IPS-18a (cell line): ENCODE measurements at regions not wholly inside any gene's neighbourhood (a gene's known extent, or its start where the extent isn't known, plus 50 kb on each side); places are given as distances from the start of the nearest gene placed in this dataset.

ENCODE experiments used
- H3K27ac ChIP-seq: one replicate; pipeline ENCODE4 v1.5.1; 2013; ENCODE audit warnings: low read length
- H3K27me3 ChIP-seq: one replicate; pipeline ENCODE4 v1.6.1; 2013; ENCODE audit warnings: mild to moderate bottlenecking, low read length; ENCODE audit not compliant: control insufficient read depth, insufficient read depth
- H3K36me3 ChIP-seq: one replicate; pipeline ENCODE4 v1.6.1; 2013; ENCODE audit warnings: low read depth, low read length; ENCODE audit not compliant: control insufficient read depth
- H3K4me1 ChIP-seq: one replicate; pipeline ENCODE4 v1.6.1; 2013; ENCODE audit warnings: low read depth, low read length; ENCODE audit not compliant: control insufficient read depth
- H3K4me3 ChIP-seq: one replicate; pipeline ENCODE4 v1.5.1; 2013; ENCODE audit warnings: low read length
- H3K9ac ChIP-seq: one replicate; pipeline ENCODE4 v1.6.1; 2013; ENCODE audit warnings: mild to moderate bottlenecking, low read length, moderate library complexity
- H3K9me3 ChIP-seq: one replicate; pipeline ENCODE4 v1.6.1; 2013; ENCODE audit warnings: low read depth, low read length; ENCODE audit not compliant: control insufficient read depth

GRCh38 chr3:106206146-106206545, 337.3 kb upstream of the CBLB start:
- H3K4me3 ChIP-seq = no peak overlapping the region
- H3K36me3 ChIP-seq = no peaks in the 10 kb centered on the region
- H3K27ac ChIP-seq = no peak overlapping the region
- no peak overlapping the region for H3K9ac ChIP-seq
- no peaks in the 10 kb centered on the region for H3K9me3 ChIP-seq
- H3K27me3 ChIP-seq = no peaks in the 10 kb centered on the region
- H3K4me1 ChIP-seq = peaks cover 5% of the 10 kb centered on the region

GRCh38 chr3:106206613-106207012, 337.8 kb upstream of the CBLB start:
- Histone ChIP-seq H3K9ac (no peak overlapping the region), H3K9me3 (no peaks in the 10 kb centered on the region), H3K27me3 (no peaks in the 10 kb centered on the region), H3K4me3 (no peak overlapping the region), H3K36me3 (no peaks in the 10 kb centered on the region), H3K27ac (no peak overlapping the region), H3K4me1 (peaks cover 5% of the 10 kb centered on the region)

- Histone ChIP-seq H3K36me3 (no peaks in the 10 kb centered on the region), H3K27me3 (no peaks in the 10 kb centered on the region), H3K4me3 (no peak overlapping the region)
Observed at GRCh38 chr3:106208251-106208650, 339.4 kb upstream of the CBLB start.

GRCh38 chr3:106208967-106209366, 340.2 kb upstream of the CBLB start:
- Histone ChIP-seq H3K9me3 (no peaks in the 10 kb centered on the region), H3K9ac (no peak overlapping the region), H3K27ac (no peak overlapping the region), H3K27me3 (no peaks in the 10 kb centered on the region), H3K4me3 (no peak overlapping the region), H3K4me1 (peaks cover 5% of the 10 kb centered on the region), H3K36me3 (no peaks in the 10 kb centered on the region)

More at GRCh38 chr3:106208251-106208650, 339.4 kb upstream of the CBLB start:
- Histone ChIP-seq H3K4me1 (peaks cover 5% of the 10 kb centered on the region), H3K27ac (no peak overlapping the region), H3K9me3 (no peaks in the 10 kb centered on the region), H3K9ac (no peak overlapping the region)

- Histone ChIP-seq H3K36me3 (no peaks in the 10 kb centered on the region), H3K4me3 (no peak overlapping the region), H3K9ac (no peak overlapping the region), H3K4me1 (peaks cover 5% of the 10 kb centered on the region), H3K9me3 (no peaks in the 10 kb centered on the region), H3K27me3 (no peaks in the 10 kb centered on the region), H3K27ac (no peak overlapping the region)
Observed at GRCh38 chr3:106209482-106209881, 340.7 kb upstream of the CBLB start.

GRCh38 chr3:106210923-106211322, 342.1 kb upstream of the CBLB start:
- Histone ChIP-seq H3K27ac (no peak overlapping the region), H3K36me3 (no peaks in the 10 kb centered on the region), H3K9me3 (no peaks in the 10 kb centered on the region), H3K4me1 (peaks cover 3% of the 10 kb centered on the region), H3K4me3 (no peak overlapping the region), H3K27me3 (no peaks in the 10 kb centered on the region), H3K9ac (no peak overlapping the region)

GRCh38 chr3:106212665-106213222, 343.9 kb upstream of the CBLB start:
- Histone ChIP-seq H3K36me3 (no peaks in the 10 kb centered on the region), H3K9ac (no peak overlapping the region), H3K27me3 (no peaks in the 10 kb centered on the region), H3K27ac (no peak overlapping the region), H3K4me1 (no peaks in the 10 kb centered on the region), H3K9me3 (no peaks in the 10 kb centered on the region), H3K4me3 (no peak overlapping the region)

- no peak overlapping the region for H3K4me3 ChIP-seq
- no peaks in the 10 kb centered on the region for H3K9me3 ChIP-seq
- no peaks in the 10 kb centered on the region for H3K36me3 ChIP-seq
- no peak overlapping the region for H3K9ac ChIP-seq
- H3K27ac ChIP-seq = no peak overlapping the region
- H3K27me3 ChIP-seq = no peaks in the 10 kb centered on the region
- no peaks in the 10 kb centered on the region for H3K4me1 ChIP-seq
Observed at GRCh38 chr3:106213954-106214353, 345.1 kb upstream of the CBLB start.

GRCh38 chr3:106214641-106215040, 345.8 kb upstream of the CBLB start:
- no peak overlapping the region for H3K4me3 ChIP-seq
- H3K9ac ChIP-seq = no peak overlapping the region
- H3K36me3 ChIP-seq = no peaks in the 10 kb centered on the region
- H3K27me3 ChIP-seq = no peaks in the 10 kb centered on the region
- H3K27ac ChIP-seq = no peak overlapping the region
- H3K4me1 ChIP-seq = no peaks in the 10 kb centered on the region
- H3K9me3 ChIP-seq = no peaks in the 10 kb centered on the region

- H3K36me3 ChIP-seq = no peaks in the 10 kb centered on the region
- H3K9ac ChIP-seq = no peak overlapping the region
- H3K4me3 ChIP-seq = no peak overlapping the region
- H3K4me1 ChIP-seq = no peaks in the 10 kb centered on the region
- H3K9me3 ChIP-seq = no peaks in the 10 kb centered on the region
- no peaks in the 10 kb centered on the region for H3K27me3 ChIP-seq
- H3K27ac ChIP-seq = no peak overlapping the region
Observed at GRCh38 chr3:106215047-106215446, 346.2 kb upstream of the CBLB start.

GRCh38 chr3:106217745-106218144, 348.9 kb upstream of the CBLB start:
- H3K9me3 ChIP-seq = no peaks in the 10 kb centered on the region
- no peaks in the 10 kb centered on the region for H3K36me3 ChIP-seq
- H3K27ac ChIP-seq = no peak overlapping the region
- H3K4me1 ChIP-seq = no peaks in the 10 kb centered on the region
- H3K4me3 ChIP-seq = no peak overlapping the region
- H3K27me3 ChIP-seq = no peaks in the 10 kb centered on the region
- H3K9ac ChIP-seq = no peak overlapping the region

- Histone ChIP-seq H3K27ac (no peak overlapping the region), H3K4me1 (no peaks in the 10 kb centered on the region), H3K4me3 (no peak overlapping the region), H3K27me3 (no peaks in the 10 kb centered on the region), H3K36me3 (no peaks in the 10 kb centered on the region), H3K9me3 (no peaks in the 10 kb centered on the region), H3K9ac (no peak overlapping the region)
Observed at GRCh38 chr3:106227068-106227467, 358.3 kb upstream of the CBLB start.
